Activated T-helper 9 cell treated with anti-CD3 and anti-CD28 coated beads, Interleukin-2, amount 50 U/mL, for 16 hours (primary cell): ENCODE measurements at regions not wholly inside any gene's neighbourhood (a gene's known extent, or its start where the extent isn't known, plus 50 kb on each side); places are given as distances from the start of the nearest gene placed in this dataset.
"Not testable (repeated sequence)": the region's sequence is repeated elsewhere in the genome, so short reads cannot be mapped to it uniquely, and the experiment has no call there.

Experiments used
- DNase-seq: peaks from one replicate; pipeline ENCODE4 v3.0.0-alpha.2; 2020; ENCODE audit warnings: low read depth

DNA sequence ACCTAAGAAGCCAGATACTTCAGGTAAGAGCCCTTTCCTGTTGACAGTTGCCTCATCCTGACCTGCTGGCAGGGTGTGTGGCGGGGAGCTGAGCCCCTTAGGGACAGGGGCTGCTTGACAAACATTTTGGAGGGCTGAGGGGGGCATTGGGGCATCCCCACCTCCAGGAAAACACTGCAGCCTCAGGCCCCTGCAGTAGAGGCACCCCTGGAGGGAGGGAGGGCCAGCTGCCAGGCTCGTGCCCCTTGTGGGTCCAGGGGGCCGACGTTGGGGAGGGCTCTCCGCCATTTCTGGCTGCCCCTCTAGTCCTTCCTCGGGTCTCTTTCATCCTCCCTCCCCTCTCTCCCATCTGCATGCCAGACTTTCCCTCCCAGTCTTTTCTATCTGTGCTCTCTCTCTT lies 177.3 kb downstream of the RPS24 start:
- no peak for DNase-seq

DNA sequence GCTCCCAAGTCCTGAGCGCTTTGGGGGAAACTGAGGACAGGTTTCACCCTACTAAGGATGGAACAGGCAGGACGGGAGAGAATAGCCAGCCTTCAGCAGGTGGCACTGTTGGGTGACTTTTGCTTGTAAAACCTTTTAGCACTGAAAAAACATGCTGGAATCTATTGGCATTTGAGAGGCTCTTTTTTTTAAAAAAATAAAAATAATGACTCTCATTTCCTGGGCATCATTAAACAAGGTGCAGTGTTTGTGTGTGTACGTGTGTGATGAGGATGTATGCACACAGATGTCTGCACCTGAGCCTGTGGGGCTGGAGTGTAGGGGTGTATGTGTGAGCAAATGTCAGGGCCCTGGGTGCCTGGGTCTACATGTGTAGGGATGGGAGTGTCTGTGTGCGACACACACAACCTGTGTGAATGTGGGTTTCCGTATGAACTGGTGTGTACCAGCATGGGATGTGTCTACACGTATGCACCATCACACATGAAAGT lies 177.9 kb downstream of the RPS24 start:
- no peak for DNase-seq

DNA sequence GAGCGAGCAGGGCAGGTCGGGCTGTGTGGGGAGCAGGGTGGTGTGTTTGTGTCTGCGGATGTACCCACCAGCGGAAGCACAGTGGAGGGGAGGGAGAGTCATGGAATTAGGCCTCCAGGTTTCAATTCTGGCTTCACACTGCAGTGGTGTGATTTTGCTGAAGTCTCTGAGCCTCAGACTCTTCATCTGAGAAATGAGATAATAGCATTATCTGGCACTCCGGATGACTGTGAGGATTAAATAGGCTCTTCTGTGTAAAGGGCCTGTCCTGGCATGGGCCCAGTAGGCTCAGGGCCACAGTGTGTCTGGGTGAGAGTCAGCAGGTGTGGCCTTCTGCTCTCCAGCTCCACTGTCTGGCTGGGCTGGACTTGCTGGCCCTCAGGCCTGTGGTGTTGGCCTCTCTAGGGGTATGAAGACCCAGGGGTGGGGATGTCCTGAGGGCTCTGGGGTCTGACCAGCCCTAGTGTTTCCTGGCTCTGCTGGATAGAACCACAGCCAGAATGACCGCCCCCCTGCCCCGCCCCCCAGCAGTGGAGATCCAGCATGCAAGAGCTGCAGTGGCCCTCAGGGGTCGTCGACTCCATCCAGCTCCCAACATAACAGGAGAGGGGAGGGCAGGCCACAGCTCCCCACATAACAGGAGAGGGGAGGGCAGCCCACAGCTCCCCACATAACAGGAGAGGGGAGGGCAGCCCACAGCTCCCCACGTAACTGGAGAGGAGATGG lies 178.6 kb downstream of the RPS24 start:
- DNase-seq: no peak

DNA sequence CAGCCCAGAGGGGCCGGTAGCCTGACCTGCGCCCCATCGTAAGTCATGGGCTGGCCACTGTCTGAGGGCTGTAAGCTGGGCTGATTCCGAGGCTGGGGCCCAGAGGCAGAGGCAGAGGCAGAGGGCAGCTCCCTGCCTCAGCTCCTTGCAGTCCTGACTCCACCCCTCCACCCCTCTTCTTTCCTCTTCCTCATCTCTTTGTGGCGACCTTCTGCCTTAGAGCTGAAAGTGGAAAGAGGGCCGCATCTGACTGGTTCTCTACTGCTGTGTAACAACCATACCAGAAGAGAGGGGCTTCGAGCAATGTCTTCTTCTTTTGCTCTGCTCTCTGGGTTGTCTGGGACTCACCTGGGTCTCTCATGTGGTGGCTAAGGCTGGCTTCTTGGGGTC lies 179.1 kb downstream of the RPS24 start:
- DNase-seq: no peak

DNA sequence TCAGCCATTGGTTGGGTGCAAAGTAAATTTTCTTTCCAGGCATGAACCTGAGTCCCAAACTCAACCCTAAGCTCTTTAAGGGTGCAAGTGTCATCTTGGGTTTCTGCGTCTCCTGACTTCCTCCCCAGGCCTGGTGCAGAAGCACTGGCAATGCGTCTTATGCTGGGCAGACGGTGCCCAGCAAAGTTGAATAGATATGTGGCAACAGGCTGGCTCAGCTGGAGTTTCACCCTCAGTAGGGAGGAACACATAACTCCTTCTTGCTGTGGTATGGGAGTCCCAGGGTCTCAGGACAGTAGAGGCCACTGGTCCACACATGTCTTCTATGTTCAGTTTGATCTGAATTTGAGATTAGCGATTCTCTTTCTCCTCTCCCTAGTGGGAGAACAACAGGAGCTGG lies 181.3 kb downstream of the RPS24 start:
- DNase-seq: no peak

DNA sequence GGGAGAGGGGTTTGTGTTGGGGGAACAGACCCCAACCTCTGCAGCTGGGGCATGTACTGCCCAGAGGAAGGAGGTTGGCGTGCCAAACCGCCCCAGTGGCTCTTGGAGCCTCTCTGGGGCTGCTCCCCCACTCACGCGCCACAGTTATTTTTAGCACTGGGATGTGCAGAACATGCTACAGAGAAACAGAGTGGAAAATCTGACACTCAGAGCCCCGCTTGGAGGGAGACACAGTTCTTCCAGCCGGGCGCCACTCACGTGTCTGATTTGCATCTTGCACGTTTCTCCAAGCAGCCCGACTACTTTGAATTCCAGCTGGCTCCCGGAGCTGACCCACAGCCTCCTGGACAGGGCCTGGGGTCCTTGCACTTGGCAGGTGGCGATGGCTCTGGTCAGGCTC lies 182.0 kb downstream of the RPS24 start:
- DNase-seq: no peak

DNA sequence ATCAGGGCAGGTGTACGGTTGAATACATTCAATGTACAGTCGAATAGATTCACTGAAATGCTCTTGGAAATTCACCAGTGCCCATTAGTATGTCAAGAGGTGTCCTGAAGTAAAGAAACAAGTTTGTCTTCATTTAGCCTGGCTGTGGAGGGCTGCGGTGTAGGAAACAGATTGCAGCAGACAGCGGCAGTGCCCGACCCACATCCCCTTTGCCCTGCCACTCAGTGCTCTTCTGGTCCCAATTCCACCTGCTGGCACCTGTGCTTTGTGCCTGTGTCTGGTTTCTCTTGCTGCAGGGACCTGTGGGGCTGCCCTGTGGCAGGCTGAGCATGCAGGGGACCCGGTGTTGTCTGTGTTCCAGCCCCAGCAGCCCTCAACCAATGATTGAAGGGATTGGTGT lies 183.7 kb downstream of the RPS24 start:
- no peak for DNase-seq

DNA sequence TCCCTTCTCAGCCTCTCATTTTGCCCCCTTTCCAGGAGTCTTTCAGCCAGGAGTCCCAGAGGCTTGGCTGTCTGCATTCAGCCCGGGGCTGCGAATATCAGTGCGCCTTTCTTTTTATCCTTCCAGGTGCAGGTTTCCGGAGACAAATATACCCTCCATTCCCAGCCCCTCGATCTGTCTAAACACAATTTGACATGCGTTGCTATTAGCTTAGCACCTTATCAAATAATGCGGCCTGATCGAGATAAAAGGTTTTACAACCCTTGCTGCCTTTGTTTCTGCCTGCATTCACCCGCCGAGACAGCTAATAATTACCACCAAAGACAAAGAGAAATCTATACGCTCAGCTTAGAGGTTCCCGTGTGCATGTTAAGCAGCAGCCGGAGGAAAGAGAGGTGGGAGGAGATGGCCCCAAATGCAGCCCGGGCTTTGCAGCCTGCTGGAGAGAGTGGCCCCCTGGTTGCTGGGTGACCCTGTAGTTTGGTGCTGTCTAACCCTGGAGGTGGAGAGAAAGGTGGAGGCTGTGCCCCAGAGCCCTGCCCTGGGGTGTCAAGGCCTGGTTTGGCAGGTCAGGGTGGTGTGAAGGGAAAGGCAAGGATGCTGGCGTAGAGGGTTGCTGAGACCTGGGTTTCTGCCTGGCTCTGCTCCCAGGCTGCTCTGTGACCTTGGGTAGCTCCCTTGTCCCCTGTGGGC lies 185.3 kb downstream of the RPS24 start:
- DNase-seq: no peak

DNA sequence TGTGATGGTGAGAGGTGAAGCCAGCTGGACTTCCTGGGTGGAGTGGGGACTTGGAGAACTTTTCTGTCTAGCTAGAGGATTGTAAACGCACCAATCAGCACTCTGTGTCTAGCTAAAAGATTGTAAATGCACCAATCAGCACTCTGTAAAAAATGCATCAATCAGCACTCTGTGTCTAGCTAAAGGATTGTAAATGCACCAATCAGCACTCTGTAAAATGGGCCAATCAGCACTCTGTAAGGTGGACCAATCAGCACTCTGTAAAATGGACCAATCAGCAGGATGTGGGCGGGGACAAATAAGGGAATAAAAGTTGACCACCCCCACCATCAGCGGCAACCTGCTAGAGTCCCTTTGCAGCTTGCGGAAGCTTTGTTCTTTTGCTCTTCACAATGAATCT lies 185.9 kb downstream of the RPS24 start:
- DNase-seq: not testable (repeated sequence)

DNA sequence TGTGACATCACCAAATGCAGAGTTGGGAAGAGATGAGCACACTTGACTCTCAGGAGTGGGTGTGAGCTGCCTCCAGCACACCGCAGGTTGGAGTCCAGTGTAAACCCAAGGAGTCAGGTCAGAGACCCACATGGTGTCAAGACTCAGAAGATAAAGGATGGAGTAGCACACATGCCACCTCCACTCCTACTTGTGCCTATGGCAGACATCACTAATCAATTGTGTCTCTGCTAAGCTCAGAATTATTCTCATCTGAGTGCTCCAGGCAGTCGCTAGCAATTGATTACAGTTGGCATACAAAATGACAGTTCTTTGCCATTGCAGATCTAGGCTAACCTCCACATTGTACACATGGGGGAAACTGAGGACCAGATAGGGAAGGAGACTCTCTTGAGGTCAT lies 187.1 kb downstream of the RPS24 start:
- DNase-seq: no peak

DNA sequence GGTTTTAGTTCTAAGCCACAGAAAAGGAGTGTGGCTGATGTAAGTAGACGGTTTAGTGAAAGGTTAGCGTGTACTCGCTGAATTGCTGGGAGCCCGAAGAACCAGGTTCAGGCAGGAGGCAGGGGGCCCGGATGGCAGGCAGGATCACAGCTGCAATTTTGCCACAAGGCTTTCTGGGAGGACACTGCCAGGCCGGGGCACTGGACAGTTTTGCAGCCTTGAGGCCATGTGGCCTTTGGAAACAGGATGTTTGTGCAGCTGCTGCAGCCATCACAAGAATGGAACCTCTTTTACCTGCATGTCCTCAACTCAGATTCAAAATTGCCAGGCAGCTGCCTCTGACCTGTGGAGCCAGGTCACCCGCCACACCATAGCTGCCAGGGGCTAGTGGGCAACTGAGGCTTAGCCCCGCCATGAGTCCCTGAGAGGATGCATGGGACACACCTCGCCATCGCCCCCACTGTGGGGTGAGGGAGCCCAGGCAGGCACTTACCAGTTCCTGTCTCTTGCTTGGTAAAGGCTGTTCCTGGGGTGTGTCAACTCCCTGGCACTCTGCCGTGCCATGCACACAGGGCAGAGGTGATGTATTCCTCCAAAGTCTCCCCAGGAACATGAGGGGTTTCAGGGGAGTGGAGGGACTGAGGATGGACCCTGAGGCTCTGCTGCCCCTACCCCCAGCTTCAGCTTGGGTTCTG lies 188.6 kb downstream of the RPS24 start:
- no peak for DNase-seq

DNA sequence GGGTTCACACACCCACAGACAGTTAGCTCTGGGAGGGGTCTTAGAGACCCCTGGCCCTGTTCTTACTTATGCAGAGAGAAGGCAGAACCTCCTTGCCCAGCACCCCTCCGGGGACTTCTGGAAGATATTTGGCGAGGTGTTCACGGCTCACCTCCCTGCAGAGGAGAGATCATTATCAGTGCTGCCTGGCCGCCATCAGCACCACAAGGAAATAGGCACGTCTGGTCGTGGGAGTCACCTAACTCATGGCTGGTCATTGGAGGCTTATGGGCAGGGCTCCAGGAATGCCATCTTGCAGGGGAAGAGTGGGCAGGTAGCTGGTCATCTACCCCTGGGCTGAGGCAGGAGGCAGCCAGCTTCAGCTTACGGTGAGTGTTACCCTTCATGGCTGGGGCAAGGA lies 189.4 kb downstream of the RPS24 start:
- DNase-seq: no peak

DNA sequence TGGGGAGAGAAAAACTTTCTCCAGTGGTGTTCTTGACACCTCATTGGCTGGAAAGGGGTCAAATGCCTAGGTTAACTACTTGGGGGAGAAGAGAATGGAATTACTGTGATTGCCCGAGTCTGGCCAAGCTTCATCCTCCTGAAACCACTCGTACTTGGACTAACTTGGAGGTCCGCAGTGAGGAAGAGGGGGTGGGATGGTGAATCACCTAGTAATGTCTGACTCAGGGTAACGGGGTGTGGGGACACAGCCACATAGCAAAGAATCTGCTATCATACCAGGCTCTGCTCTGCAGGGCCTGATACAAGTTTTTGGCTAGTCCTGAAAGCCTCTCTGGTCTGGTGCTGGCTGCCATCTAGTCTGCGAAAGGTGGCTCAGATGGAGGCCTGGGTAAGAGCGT lies 190.9 kb downstream of the RPS24 start:
- DNase-seq: no peak

DNA sequence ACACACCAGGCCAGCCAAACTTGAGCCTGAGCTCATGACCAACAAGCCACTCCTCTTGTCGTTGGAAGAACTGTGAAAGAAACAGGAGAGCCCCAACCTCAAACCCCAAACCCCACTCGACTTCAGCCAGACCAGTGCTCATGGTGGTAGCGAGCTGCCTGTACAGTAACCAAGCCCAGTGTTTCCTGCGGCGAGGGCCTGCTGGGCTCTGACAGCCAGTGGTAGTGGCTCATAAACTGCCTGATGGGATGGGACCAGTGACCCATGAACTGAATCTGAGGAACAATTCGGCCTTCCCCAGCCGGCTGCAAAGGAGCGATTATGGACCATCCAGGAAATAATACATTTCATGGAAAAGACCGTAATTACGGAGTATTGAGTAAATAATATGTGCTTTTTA lies 191.9 kb downstream of the RPS24 start:
- no peak for DNase-seq

DNA sequence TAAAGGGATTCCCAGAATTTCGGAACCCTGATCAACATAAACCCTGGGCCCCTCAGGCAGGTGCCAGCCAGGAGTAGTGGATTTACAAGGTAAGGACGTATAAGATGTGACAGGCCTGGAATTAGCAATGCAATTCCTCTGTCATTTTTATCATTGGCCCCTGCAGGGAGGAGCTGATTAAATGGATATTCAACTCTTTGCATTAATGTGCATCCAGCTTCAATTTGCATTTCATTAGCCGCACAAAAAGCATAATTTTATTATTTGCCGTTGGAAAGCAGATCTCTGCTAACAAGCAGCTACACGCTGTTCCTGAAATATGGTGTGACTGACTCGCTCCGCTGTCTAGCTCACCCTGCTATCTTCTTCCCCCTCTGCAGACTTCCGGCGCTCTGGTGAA lies 195.8 kb downstream of the RPS24 start:
- DNase-seq: no peak

DNA sequence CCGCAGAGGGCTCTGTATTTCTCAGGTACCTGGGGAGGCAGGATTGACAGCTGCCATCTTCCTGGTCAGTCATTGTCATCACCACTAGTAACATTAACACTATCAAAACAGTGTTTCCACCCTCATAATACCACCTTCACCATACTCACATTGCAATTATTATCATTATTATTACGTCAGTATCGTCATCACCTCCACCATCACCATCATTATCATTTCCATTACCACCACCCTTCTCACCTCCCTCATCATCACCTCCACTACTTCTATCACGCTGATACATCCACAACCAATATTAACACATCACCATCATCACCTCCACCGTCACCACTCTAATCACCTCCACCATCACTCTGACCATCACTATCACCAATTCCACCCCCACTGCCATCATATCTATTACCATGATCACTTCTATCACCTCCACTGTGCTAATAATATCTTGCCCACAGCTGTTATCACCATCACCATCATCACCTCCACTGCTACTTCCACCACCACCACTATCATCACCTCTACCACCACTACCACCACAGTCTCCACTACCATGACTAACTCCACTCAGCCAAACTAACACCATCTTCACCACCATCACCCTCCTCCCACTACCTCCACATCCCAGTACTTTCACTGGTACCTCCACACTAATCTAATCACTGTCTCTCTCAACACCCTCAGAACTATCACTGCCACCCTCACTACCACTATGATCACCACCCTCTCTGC lies 196.4 kb downstream of the RPS24 start:
- DNase-seq: no peak

DNA sequence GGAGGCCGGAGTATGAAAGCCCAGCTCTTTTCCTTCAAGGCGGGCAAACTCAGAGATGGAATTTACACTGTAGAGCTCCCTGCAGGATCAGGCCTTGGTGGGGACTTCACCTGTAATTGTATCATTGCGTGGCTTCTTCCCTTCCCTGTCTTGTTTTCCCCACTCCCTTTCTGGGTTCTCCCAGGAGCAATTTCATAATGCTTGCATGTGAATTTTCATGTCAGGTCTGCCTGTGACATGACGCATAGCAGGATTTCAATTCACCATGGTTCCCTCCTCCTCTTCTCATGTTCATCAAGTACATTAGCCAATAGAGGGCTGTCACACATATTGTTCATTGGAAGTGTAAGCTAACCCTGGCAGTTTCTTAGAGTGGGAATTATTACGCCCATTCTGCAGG lies 197.7 kb downstream of the RPS24 start:
- DNase-seq: no peak

DNA sequence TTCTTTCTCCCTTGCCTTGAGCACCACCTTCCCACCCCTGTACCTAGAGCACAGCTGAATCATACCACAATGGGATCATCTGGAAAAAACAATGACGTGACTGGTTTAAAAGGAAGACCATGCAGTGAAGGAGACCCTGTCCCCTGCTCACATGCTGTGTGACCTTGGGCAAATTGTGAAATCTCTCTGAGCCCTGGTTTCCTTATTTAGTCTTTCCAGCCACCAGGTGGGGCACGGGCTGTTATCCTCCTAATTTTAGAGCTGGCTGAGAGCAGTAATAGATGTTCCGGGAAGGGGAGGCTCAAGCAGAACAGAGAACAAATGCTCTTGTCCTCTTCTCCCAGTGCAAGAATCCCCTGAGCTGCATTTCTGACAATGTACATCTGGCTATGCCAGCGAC lies 198.3 kb downstream of the RPS24 start:
- no peak for DNase-seq

DNA sequence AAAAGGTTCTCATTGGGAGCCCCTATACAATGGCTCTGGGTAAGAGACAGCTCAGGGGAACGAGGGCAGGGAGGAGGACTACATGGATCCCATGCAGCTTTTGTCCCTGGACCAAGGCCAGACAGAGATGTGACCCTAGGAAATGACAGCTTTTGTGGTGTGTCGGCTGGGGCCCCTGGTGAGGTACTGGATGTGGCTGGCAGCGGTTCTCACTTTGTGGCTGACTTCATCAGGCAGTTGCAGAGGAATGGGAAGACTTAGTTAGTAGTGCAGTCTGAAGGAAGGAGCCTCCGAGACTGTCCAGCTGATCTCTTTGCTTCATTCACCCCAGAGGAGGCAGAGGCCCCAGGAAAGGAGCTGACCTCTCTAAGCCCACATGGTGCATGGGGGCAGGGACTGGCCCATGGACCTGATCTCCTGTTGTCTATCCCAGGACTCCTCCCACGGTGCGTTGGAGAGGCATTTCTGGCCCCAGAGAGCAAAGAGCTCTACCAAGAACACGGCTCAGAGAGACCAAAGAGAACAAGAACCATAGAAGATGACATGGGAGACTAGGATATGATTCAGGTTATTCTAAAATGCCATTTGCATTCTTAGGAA lies 202.9 kb downstream of the RPS24 start:
- DNase-seq: no peak

DNA sequence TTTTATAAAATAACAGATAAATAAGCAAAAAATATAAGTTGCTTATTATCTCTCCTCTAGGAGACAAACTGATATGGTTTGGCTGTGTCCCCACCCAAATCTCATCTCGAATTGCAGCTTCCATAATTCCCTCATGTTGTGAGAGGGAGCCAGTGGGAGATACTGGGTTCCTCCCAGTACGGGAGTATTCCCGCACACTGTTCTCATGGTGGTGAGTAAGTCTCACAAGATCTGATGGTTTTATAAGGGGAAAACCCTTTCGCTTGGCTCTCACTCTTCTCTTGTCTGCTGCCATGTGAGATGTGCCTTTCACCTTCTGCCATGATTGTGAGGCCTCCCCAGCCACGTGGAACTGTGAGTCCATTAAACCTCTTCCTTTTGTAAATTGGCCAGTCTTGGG lies 204.3 kb downstream of the RPS24 start:
- DNase-seq: not testable (repeated sequence)

DNA sequence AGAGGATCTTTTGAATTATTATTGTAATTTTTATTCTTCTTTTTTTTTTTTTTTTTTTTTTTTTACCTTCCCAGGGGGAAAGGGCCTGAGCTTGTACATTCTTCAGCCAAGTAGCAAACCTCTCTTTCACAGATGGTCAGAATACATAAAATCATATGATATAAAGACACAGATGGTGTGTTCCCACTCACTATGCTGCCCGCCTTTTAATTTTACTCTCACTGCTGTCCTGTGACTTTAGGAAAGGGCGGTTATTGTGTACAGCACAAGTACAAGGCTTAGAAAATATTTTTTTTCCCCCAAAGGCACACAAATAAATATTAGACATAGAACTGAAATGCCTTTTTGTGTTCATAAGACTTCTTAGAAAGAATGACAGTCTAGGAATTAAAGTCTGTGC lies 213.6 kb downstream of the RPS24 start:
- DNase-seq: no peak

DNA sequence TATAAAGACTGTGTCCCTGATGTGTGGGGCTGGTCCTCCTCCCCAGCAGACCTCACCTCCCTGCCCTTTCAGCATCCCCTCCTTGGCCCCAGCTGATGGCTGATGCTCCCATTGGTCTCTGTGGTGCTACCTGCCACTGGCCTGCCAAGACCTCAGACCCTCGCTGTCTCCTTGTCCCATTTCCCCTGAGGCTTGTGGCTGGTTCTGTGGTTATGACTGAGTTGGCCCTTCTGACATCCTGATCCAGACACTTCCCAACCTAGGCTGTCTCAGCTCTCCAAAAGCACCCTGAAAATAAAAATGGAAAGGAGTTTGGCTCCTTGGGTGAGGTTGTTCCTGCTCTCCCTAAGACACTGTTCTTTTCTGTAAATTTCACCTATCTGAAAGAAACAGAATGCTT lies 214.2 kb downstream of the RPS24 start:
- no peak for DNase-seq
